NCI-H510A treated with DMSO at 0.1 percent for 48 hours (cell line): ENCODE measurements at regions not wholly inside any gene's neighbourhood (a gene's known extent, or its start where the extent isn't known, plus 50 kb on each side); places are given as distances from the start of the nearest gene placed in this dataset.
"Not testable (repeated sequence)": the region's sequence is repeated elsewhere in the genome, so short reads cannot be mapped to it uniquely, and the experiment has no call there.

Source experiments
- DNase-seq: peaks from one replicate; lab custom pipeline; 2025; lab: John Stamatoyannopoulos, UW

- DNase-seq: no peak
These were observed 379.5 kb downstream of the CDH10 start for GRCh38 chr5:24265306-24265705.

- no peak for DNase-seq
These were observed 376.2 kb downstream of the CDH10 start for GRCh38 chr5:24268482-24269056.

GRCh38 chr5:24271702-24272118 is 373.1 kb downstream of the CDH10 start:
- DNase-seq: not testable (repeated sequence)

GRCh38 chr5:24272741-24273140 is 372.0 kb downstream of the CDH10 start:
- DNase-seq: no peak

GRCh38 chr5:24280215-24280614 is 364.6 kb downstream of the CDH10 start:
- DNase-seq: no peak

GRCh38 chr5:24281818-24282217 is 363.0 kb downstream of the CDH10 start:
- no peak for DNase-seq

GRCh38 chr5:24289582-24290335 is 355.0 kb downstream of the CDH10 start:
- no peak for DNase-seq

GRCh38 chr5:24290536-24290935 is 354.2 kb downstream of the CDH10 start:
- DNase-seq: no peak

GRCh38 chr5:24291916-24292315 is 352.9 kb downstream of the CDH10 start:
- no peak for DNase-seq

GRCh38 chr5:24294333-24294732 is 350.4 kb downstream of the CDH10 start:
- DNase-seq: no peak

GRCh38 chr5:24314106-24314505 is 330.7 kb downstream of the CDH10 start:
- no peak for DNase-seq

- DNase-seq: peak; percentile 26
These were observed 324.1 kb downstream of the CDH10 start for GRCh38 chr5:24320643-24321042.

- DNase-seq: no peak
These were observed 319.4 kb downstream of the CDH10 start for GRCh38 chr5:24325306-24325832.

- DNase-seq: no peak
These were observed 313.2 kb downstream of the CDH10 start for GRCh38 chr5:24331531-24331930.

GRCh38 chr5:24347158-24347557 is 297.6 kb downstream of the CDH10 start:
- DNase-seq: no peak

GRCh38 chr5:24351285-24351684 is 293.5 kb downstream of the CDH10 start:
- no peak for DNase-seq

GRCh38 chr5:24353016-24353415 is 291.8 kb downstream of the CDH10 start:
- DNase-seq: no peak

- DNase-seq: no peak
These were observed 291.2 kb downstream of the CDH10 start for GRCh38 chr5:24353611-24354010.

- DNase-seq: peak; percentile 90
These were observed 280.8 kb downstream of the CDH10 start for GRCh38 chr5:24363789-24364481.

- no peak for DNase-seq
These were observed 280.1 kb downstream of the CDH10 start for GRCh38 chr5:24364711-24365110.

GRCh38 chr5:24365406-24365805 is 279.4 kb downstream of the CDH10 start:
- no peak for DNase-seq

- no peak for DNase-seq
These were observed 277.6 kb downstream of the CDH10 start for GRCh38 chr5:24367216-24367615.

- no peak for DNase-seq
These were observed 276.7 kb downstream of the CDH10 start for GRCh38 chr5:24368115-24368514.
